HG03045 (cell line): ENCODE measurements at regions not wholly inside any gene's neighbourhood (a gene's known extent, or its start where the extent isn't known, plus 50 kb on each side); places are given as distances from the start of the nearest gene placed in this dataset.

Experiments
- ATAC-seq: cut with Tn5 transposase; IDR thresholded peaks from one replicate; pipeline ENCODE4 v1.9.1; 2021; ENCODE audit warnings: mild to moderate bottlenecking, moderate library complexity; ENCODE audit not compliant: unreplicated experiment

GRCh38 chr13:31675440-31675953 lies 63.8 kb upstream of the RXFP2 start:
- no peak for ATAC-seq

- no peak for ATAC-seq
Measured at GRCh38 chr13:31681133-31681532, 58.2 kb upstream of the RXFP2 start.

GRCh38 chr13:31684466-31684865 lies 54.9 kb upstream of the RXFP2 start:
- no peak for ATAC-seq

- ATAC-seq = no peak
Measured at GRCh38 chr13:31686670-31687425, 52.5 kb upstream of the RXFP2 start.
